ENCODE measurements at regions not wholly inside any gene's neighbourhood (a gene's known extent, or its start where the extent isn't known, plus 50 kb on each side); places are given as distances from the start of the nearest gene placed in this dataset.

- DNase-seq (ENCODE audit: low spot score in 2 of 2) (no peak), ATAC-seq (no peak)
- Mint-ChIP-seq H3K27ac (no peak overlapping the region), H3K36me3 (no peaks in the 10 kb centered on the region), H3K4me3 (no peak overlapping the region), H3K9me3 (no peaks in the 10 kb centered on the region), H3K4me1 (peaks cover 23% of the 10 kb centered on the region)
These were observed 189.8 kb upstream of the PROK2 start for GRCh38 chr3:71974786-71975185.

- H3K4me1 Mint-ChIP-seq = peaks cover 12% of the 10 kb centered on the region
- no peaks in the 10 kb centered on the region for H3K9me3 Mint-ChIP-seq
- no peak overlapping the region for H3K27ac Mint-ChIP-seq
- no peaks in the 10 kb centered on the region for H3K36me3 Mint-ChIP-seq
- ATAC-seq = no peak
- no peak for DNase-seq (ENCODE audit: low spot score in 2 of 2)
- H3K4me3 Mint-ChIP-seq = no peak overlapping the region
These were observed 188.5 kb upstream of the PROK2 start for GRCh38 chr3:71973274-71974030.

- no peaks in the 10 kb centered on the region for H3K4me1 Mint-ChIP-seq
- H3K4me3 Mint-ChIP-seq = no peak overlapping the region
- no peak for DNase-seq (ENCODE audit: low spot score in 2 of 2)
- H3K9me3 Mint-ChIP-seq = no peaks in the 10 kb centered on the region
- H3K27ac Mint-ChIP-seq = no peak overlapping the region
- H3K36me3 Mint-ChIP-seq = no peaks in the 10 kb centered on the region
- no peak for ATAC-seq
These were observed 187.1 kb upstream of the PROK2 start for GRCh38 chr3:71972031-71972430.

GRCh38 chr3:71968544-71968943, 183.6 kb upstream of the PROK2 start:
- Mint-ChIP-seq H3K4me1 (no peaks in the 10 kb centered on the region), H3K9me3 (no peaks in the 10 kb centered on the region), H3K4me3 (no peak overlapping the region), H3K36me3 (no peaks in the 10 kb centered on the region), H3K27ac (no peak overlapping the region)
- DNase-seq (ENCODE audit: low spot score in 2 of 2) (no peak), ATAC-seq (no peak)

- H3K36me3 Mint-ChIP-seq = no peaks in the 10 kb centered on the region
- no peaks in the 10 kb centered on the region for H3K9me3 Mint-ChIP-seq
- no peak overlapping the region for H3K4me3 Mint-ChIP-seq
- H3K4me1 Mint-ChIP-seq = no peaks in the 10 kb centered on the region
- no peak overlapping the region for H3K27ac Mint-ChIP-seq
- DNase-seq (ENCODE audit: low spot score in 2 of 2) (no peak), ATAC-seq (no peak)
These were observed 181.2 kb upstream of the PROK2 start for GRCh38 chr3:71966185-71966584.

- ATAC-seq = no peak
- H3K36me3 Mint-ChIP-seq = no peaks in the 10 kb centered on the region
- H3K4me1 Mint-ChIP-seq = no peaks in the 10 kb centered on the region
- H3K27ac Mint-ChIP-seq = no peak overlapping the region
- no peak for DNase-seq (ENCODE audit: low spot score in 2 of 2)
- H3K9me3 Mint-ChIP-seq = no peaks in the 10 kb centered on the region
- H3K4me3 Mint-ChIP-seq = no peak overlapping the region
These were observed 179.2 kb upstream of the PROK2 start for GRCh38 chr3:71964170-71964569.

- DNase-seq (ENCODE audit: low spot score in 2 of 2) (no peak), ATAC-seq (peak; percentile 57)
- no peak overlapping the region for H3K4me3 Mint-ChIP-seq
- H3K4me1 Mint-ChIP-seq = no peaks in the 10 kb centered on the region
- no peaks in the 10 kb centered on the region for H3K9me3 Mint-ChIP-seq
- H3K36me3 Mint-ChIP-seq = no peaks in the 10 kb centered on the region
- H3K27ac Mint-ChIP-seq = no peak overlapping the region
These were observed 177.8 kb upstream of the PROK2 start for GRCh38 chr3:71962561-71963240.

- no peak overlapping the region for H3K4me3 Mint-ChIP-seq
- H3K4me1 Mint-ChIP-seq = no peaks in the 10 kb centered on the region
- H3K9me3 Mint-ChIP-seq = no peaks in the 10 kb centered on the region
- H3K36me3 Mint-ChIP-seq = no peaks in the 10 kb centered on the region
- H3K27ac Mint-ChIP-seq = no peak overlapping the region
- no peak for DNase-seq (ENCODE audit: low spot score in 2 of 2)
- ATAC-seq = no peak
These were observed 176.9 kb upstream of the PROK2 start for GRCh38 chr3:71961891-71962290.

GRCh38 chr3:71961378-71961777, 176.4 kb upstream of the PROK2 start:
- H3K9me3 Mint-ChIP-seq = no peaks in the 10 kb centered on the region
- no peak for DNase-seq (ENCODE audit: low spot score in 2 of 2)
- H3K36me3 Mint-ChIP-seq = no peaks in the 10 kb centered on the region
- H3K4me3 Mint-ChIP-seq = no peak overlapping the region
- no peak for ATAC-seq
- no peak overlapping the region for H3K27ac Mint-ChIP-seq
- H3K4me1 Mint-ChIP-seq = no peaks in the 10 kb centered on the region

- Mint-ChIP-seq H3K36me3 (no peaks in the 10 kb centered on the region), H3K27ac (no peak overlapping the region), H3K4me1 (peaks cover 7% of the 10 kb centered on the region), H3K4me3 (no peak overlapping the region), H3K9me3 (no peaks in the 10 kb centered on the region)
- DNase-seq (ENCODE audit: low spot score in 2 of 2) (no peak), ATAC-seq (peak; percentile 65)
These were observed 173.6 kb upstream of the PROK2 start for GRCh38 chr3:71958533-71958932.

- Mint-ChIP-seq H3K27ac (no peak overlapping the region), H3K9me3 (no peaks in the 10 kb centered on the region), H3K4me1 (peaks cover 7% of the 10 kb centered on the region), H3K4me3 (no peak overlapping the region), H3K36me3 (no peaks in the 10 kb centered on the region)
- ATAC-seq (no peak), DNase-seq (ENCODE audit: low spot score in 2 of 2) (no peak)
These were observed 171.8 kb upstream of the PROK2 start for GRCh38 chr3:71956716-71957115.

- Mint-ChIP-seq H3K27ac (no peak overlapping the region), H3K36me3 (no peaks in the 10 kb centered on the region), H3K4me3 (peak overlapping the region; percentile 14), H3K9me3 (no peaks in the 10 kb centered on the region), H3K4me1 (peaks cover 7% of the 10 kb centered on the region)
- DNase-seq (ENCODE audit: low spot score in 2 of 2) (no peak), ATAC-seq (no peak)
These were observed 171.1 kb upstream of the PROK2 start for GRCh38 chr3:71956069-71956340.

GRCh38 chr3:71955240-71956068, 170.5 kb upstream of the PROK2 start:
- ATAC-seq = peak; percentile 79
- peaks cover 7% of the 10 kb centered on the region for H3K4me1 Mint-ChIP-seq
- peak in 1 of 2 donors; percentile 66 for DNase-seq (ENCODE audit: low spot score in 2 of 2)
- H3K36me3 Mint-ChIP-seq = no peaks in the 10 kb centered on the region
- H3K9me3 Mint-ChIP-seq = no peaks in the 10 kb centered on the region
- peak overlapping the region; percentile 14 for H3K4me3 Mint-ChIP-seq
- no peak overlapping the region for H3K27ac Mint-ChIP-seq

- Mint-ChIP-seq H3K36me3 (no peaks in the 10 kb centered on the region), H3K4me3 (no peak overlapping the region), H3K4me1 (peaks cover 7% of the 10 kb centered on the region), H3K9me3 (no peaks in the 10 kb centered on the region), H3K27ac (no peak overlapping the region)
- ATAC-seq (no peak), DNase-seq (ENCODE audit: low spot score in 2 of 2) (no peak)
These were observed 166.9 kb upstream of the PROK2 start for GRCh38 chr3:71951842-71952241.

GRCh38 chr3:71951361-71951760, 166.4 kb upstream of the PROK2 start:
- Mint-ChIP-seq H3K36me3 (no peaks in the 10 kb centered on the region), H3K4me3 (no peak overlapping the region), H3K27ac (no peak overlapping the region), H3K9me3 (no peaks in the 10 kb centered on the region), H3K4me1 (peaks cover 7% of the 10 kb centered on the region)
- DNase-seq (ENCODE audit: low spot score in 2 of 2) (no peak), ATAC-seq (no peak)

GRCh38 chr3:71949442-71949841, 164.5 kb upstream of the PROK2 start:
- Mint-ChIP-seq H3K36me3 (no peaks in the 10 kb centered on the region), H3K4me3 (no peak overlapping the region), H3K9me3 (no peaks in the 10 kb centered on the region), H3K27ac (no peak overlapping the region), H3K4me1 (no peaks in the 10 kb centered on the region)
- no peak for ATAC-seq
- DNase-seq (ENCODE audit: low spot score in 2 of 2) = no peak
